GM04503 (cell line): ENCODE measurements at regions not wholly inside any gene's neighbourhood (a gene's known extent, or its start where the extent isn't known, plus 50 kb on each side); places are given as distances from the start of the nearest gene placed in this dataset.
"Not testable (repeated sequence)": the region's sequence is repeated elsewhere in the genome, so short reads cannot be mapped to it uniquely, and the experiment has no call there.

Source experiments
- DNase-seq: peaks from one replicate; pipeline ENCODE4 v3.0.0-alpha.2; 2012; ENCODE audit warnings: low read depth

DNA sequence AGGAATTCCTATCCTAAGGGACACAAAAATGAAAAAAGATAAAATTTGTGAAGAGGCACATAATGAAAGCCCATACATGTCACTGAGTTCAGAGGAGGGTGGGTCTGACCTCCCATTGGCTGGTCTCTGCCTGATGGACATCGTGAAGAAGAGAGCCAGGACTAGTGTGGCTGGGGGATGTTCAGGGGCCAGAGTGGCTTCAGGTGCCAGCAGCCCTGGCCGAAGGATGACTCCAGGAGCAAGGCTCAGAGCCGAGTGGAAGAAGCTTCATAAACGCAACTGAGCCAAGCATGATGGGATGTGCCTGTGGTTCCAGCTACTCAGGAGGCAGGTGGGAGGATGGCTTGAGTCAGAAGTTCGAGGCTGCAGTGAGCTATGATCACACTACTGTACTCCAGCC, 56.9 kb upstream of the ATP5PO start:
- DNase-seq, result no peak

DNA sequence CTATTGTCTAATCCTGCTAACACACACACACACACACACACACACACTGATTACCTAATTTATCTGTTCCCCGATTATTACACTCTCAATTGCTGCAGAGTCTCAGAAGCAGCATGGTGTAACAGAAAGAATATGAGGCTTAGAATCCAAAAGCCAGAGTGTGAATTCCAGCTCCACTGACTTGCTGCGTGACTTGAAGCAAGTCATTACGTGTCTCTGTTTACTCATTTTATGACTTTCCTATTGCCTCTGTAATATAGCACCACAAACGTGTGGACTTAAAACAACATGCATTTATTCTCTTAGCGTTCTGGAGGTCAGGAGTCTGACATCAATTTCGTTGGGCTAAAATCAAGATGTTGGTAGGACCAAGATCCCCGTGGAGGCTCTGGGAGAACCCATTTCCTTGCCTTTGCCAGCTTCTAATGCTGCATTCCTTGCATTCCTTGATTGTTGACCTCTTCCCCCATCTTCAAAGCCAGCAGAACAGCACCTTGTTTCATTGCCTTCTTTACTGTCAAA, 55.9 kb upstream of the ATP5PO start:
- DNase-seq, result peak; percentile 80

DNA sequence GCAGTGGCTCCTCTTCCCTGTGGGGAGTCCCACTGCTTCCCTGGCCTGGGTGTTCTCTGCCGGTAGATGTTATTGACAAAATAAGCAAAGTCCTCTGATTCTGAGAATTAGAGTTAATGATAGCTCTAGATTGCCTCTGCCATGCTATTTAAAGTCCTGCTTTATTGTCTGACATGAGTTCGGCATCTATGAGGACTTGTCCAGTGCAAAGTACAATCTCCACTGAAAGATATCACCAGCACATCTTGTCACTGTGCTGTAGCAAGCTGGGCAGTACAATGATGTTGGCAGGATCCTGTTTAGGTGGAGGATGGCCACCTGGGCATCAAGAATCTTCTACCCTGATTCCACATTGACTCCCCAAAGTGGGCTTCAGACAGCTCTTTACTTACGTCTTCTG, 54.0 kb upstream of the ATP5PO start:
- DNase-seq, result no peak

DNA sequence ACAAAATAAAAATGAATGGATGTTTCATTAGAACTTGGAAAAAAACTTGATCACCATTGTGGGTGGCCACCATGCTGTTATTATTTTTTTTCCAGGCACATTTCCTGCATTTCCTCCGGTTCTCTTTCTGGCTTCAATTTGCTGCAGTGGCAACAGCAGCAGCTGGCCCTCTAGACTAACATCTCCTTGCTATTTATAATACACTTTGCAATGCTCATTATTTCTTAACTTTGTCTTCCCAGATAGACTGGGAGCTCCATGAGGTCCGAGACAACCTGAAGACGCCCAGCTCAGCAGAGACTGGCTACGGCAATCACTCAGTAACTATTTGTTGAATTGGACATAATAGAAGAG, 53.4 kb upstream of the ATP5PO start:
- peak; percentile 22 for DNase-seq

DNA sequence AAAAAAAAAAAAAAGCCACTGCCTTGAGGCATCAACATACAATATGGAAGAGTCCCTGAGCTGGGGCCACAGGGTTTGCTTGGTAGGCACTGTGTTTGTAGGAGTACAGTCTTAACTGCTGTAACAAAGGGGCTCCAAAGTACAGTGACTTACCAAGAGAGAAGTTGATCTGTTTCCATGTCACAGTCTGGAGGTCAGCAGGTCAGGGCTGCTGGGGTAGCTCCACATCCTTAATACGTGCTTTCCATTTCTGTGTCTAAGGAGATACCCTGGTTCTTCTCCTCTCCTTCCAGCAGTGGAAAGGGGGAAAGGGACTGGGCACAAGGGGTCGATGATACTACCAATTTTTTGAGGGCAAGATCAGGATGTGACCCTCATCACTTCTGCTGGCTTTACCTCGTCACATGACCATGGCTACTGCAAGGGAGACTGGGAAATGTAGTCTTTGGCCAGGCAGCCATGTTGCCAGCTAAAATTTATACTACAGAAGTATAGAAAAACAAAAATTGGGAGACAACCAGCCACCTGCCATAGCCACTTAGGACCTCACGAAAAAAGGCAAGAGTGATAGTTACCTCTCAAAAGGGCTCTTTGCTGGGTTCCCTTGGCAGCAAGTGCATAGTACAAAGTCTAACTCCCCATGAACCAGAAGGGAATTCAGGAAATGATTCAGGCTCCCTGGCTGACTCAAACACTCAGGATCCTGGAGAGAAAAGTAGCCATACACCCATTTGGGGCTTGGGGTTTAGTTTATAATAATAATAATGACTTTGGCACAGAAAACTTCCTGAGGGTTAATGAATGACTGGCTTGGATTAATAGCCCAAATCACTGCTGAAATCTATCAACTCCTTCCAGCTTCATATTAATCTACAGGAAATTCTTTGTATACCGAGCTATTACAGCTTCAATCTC, 52.7 kb upstream of the ATP5PO start:
- peak; percentile 51 for DNase-seq

DNA sequence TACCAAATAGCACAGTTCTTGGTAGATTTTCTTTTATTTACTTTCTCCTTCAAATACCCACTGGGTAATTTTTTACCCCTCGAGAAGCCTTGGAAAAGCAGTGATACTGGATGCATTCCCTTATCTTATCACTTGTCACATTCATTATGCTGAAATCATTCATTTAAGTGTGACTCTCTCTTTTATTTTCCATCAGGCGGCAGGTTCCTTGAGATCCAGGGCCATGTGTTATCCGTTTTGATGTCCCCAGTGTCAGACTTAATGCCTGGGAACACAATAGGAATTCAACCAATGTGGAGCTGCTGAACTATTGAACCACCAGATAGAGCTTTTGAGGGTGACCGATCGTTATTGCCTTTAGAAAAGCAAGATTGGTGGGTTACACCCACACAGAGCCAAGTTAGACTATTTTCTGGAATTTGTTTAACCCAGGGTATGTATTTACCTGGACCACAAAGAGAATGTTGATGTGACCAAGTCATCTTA, 51.5 kb upstream of the ATP5PO start:
- DNase-seq, result no peak

DNA sequence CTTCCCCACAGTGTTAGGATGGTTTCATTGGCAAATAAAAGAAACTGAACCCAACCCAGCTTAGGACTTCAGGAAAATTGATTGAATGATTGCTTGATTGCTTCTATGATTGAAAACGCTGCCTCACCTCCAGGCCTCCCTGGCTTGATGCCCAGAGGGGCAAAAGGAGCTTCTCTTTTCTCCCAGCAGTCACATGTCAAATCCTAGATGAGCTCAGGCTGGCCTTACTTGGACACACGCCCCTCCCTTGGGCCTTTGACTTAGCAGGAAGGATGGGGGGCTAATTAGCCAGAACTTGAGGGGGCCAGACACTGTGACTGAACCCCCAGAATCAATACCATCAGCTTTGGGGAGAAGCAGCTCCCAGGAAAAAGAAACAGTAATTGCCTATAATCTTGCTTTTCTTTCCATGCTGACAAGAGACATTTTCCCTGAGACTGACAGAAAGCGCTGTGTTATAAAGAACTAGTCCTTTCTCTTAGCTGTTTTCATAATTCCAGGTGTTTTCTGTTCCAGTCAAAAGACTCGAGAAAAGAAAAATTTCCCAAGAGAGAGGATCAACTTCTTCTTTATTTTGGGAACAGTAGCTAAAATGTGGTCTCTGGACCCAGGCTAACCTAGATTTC, 50.8 kb upstream of the ATP5PO start:
- no peak for DNase-seq

DNA sequence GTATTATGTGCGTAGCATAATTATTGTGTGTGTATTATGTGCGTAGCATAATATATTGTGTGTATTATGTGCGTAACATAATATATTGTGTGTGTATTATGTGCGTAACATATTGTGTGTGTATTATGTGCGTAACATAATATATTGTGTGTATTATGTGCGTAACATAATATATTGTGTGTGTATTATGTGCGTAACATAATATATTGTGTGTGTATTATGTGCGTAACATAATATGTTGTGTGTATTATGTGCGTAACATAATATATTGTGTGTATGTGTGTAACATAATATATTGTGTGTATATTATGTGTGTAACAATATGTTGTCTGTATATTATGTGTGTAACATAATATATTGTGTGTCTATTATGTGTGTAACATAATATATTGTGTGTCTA, 50.1 kb upstream of the ATP5PO start:
- DNase-seq, result not testable (repeated sequence)
